ENCODE measurements at regions not wholly inside any gene's neighbourhood (a gene's known extent, or its start where the extent isn't known, plus 50 kb on each side); places are given as distances from the start of the nearest gene placed in this dataset.

GRCh38 chr1:4271338-4271998, 371.4 kb upstream of the C1orf174 start:
- no peak for TF ChIP-seq CTCF (conservative IDR thresholded peaks at IDR 0.05; ENCODE audit: low read depth, low read length)
- no peak for TF ChIP-seq CEBPB (IDR thresholded peaks at IDR 0.05; ENCODE audit: low read depth, low read length)
- TF ChIP-seq BHLHE40 (IDR thresholded peaks at IDR 0.05; ENCODE audit: low read depth, low read length) = no peak
- no peak for TF ChIP-seq POLR2A (IDR thresholded peaks at IDR 0.05; ENCODE audit: low read depth, low read length)
- TF ChIP-seq MAZ (IDR thresholded peaks at IDR 0.05; ENCODE audit: borderline replicate concordance, low read depth, low read length) = no peak
- no peak for TF ChIP-seq USF2 (IDR thresholded peaks at IDR 0.05; ENCODE audit: low read depth, low read length)
- no peak for TF ChIP-seq RAD21 (IDR thresholded peaks at IDR 0.05; ENCODE audit: low read length)
- TF ChIP-seq RFX5 (IDR thresholded peaks at IDR 0.05; ENCODE audit: low read depth, low read length) = no peak
- TF ChIP-seq RCOR1 (IDR thresholded peaks at IDR 0.05; ENCODE audit: insufficient replicate concordance, low read length) = no peak
- TF ChIP-seq MAFK (IDR thresholded peaks at IDR 0.05; ENCODE audit: low read depth, low read length) = no peak
